Tongue (tissue), 1 donor: ENCODE measurements at regions not wholly inside any gene's neighbourhood (a gene's known extent, or its start where the extent isn't known, plus 50 kb on each side); places are given as distances from the start of the nearest gene placed in this dataset.
A peak's percentile ranks its signal among the peaks of the same experiment; 100 is the strongest.
"Not testable (repeated sequence)": the region's sequence is repeated elsewhere in the genome, so short reads cannot be mapped to it uniquely, and the experiment has no call there.

ENCODE experiments used
- DNase-seq: peaks from one replicate; pipeline ENCODE4 v3.0.0-alpha.2; 2015

DNA sequence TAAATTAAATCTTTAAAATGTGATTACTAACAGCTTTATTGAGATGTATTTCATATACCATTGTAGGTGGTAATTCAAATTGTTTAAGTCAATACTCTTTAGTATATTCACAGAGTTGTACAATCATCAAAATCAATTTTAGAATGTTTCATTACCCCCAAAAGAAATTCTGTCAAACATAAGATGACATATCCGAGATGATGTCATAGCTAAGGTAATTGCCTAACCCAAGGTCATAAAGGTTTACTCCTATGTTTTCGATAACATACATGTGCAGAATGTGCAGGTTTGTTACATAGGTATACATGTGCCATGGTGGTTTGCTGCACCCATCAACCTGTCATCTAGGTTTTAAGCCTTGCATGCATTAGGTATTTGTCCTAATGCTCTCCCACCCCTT lies 1392.0 kb upstream of the GOT2 start:
- DNase-seq = not testable (repeated sequence)

DNA sequence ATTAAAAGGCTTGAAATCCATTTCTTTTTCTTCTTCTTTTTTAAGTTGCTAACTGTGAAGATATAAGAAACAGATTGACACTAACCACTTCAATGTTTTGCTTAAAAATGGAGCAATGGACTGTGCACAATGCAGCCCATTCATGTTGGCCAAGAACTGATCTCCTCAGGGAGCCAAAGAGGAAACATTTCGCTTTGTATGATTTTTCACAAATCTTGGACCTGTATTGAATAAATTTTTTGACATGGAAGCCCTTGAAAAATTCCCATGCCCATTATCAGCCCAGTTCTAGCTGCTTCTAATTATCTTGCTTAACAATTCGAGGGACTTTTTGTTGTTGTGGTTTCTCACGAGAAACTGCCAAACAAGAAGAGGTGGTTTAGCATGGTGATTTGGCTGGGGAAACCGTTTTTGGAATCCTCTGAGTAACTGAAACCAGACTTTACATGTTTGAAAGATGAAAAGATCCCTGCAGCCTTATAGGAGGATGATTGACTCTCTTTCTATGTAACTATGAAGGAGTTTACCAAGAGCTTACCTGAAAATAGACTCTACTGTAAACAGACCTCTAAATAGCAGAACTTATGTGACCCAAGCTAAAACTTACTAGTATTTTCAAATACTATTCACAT lies 1389.4 kb upstream of the GOT2 start:
- peak; percentile 56 for DNase-seq

DNA sequence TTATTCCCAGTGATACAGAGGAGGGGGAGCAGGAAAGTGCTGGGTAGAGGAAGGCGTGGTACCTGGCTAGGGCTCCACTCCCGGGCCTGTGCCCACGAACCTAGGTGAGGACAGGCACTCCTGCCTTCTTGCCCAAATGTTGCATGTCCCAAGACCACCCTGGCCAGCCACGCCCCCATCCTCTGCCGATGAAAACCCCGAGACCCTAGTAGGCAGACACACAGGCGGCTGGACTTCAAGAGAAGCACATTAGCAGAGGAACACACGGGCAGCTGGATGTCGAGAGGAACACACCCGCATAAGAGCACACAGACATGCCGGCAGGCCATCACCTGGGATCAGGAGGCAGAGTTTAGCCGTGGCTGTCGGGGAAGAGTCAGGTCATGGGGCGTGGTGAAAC lies 1386.5 kb upstream of the GOT2 start:
- DNase-seq = no peak

DNA sequence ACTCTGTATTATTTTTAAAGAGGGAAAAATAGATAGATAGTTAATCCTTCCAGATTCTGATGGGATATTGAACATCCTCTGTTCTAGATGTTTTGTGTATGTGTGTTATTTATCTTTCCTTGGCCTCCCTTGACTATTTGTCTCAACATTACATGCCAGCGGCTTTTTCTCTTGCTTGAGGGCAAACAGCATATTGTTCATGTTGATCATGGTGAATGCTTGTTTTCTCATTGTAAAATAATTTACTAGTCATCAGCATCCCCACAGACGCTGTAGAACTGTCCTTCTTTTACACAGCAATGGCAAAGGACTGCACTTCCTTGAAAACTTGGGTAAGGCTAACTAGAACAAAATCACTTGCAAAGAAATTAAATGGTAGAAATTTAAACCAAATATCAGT lies 1376.4 kb upstream of the GOT2 start:
- no peak for DNase-seq

DNA sequence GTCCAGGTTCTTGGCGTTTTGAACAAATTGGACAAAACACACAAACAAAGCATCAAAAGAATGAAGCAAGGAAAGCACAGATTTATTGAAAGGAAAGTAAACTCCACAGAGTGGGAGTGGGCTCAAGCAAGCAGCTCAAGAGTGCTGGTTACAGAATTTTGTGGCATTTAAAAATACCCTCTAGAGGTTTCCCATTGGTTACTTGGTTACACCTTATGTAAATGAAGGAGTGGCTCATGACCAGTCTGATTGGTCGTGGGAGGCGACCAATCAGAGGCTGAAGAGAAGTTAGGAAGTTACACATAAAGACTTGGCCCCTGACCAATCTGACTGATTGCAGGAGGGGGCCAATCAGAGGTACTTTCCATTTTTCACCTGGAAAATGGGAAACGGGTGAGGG lies 1373.8 kb upstream of the GOT2 start:
- DNase-seq = no peak

DNA sequence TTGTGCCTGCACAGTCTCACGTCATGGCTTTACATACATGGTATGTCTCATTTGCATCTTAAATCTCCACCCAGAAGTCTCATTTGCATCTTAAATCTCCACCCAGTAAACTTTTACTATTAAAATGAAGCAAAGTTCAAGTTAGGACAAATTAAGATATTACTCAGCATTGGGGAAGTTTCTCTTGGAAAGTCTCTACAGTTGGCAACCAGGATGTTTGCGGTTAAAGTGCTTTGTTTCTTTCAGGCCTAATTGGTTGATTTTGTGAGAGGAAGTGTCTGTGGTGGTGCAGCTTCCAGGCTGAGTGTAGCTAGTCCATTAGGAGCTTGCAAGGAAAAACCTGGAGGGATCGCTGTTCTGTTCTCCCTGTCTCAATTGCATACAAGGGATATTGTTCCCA lies 1373.3 kb upstream of the GOT2 start:
- DNase-seq = no peak

DNA sequence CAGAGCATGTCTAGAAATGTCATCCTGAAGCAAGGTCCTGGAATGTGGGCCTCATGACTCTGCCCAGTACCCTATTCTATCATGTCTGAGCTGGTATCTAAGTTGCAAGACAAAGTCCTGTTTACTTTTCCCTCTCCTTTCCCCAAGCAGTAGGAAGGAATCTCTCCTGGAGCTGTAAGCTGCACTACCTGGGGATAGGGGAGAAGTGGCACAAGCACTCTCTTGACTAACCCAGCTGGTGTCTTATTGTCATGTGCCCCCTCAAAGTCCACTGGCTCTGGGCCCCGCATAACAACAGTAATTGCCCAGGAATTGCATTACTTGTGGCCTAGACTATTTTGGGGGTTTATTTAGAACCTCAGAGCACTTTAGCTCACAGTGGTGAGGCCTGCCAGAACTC lies 1366.3 kb upstream of the GOT2 start:
- DNase-seq = no peak

DNA sequence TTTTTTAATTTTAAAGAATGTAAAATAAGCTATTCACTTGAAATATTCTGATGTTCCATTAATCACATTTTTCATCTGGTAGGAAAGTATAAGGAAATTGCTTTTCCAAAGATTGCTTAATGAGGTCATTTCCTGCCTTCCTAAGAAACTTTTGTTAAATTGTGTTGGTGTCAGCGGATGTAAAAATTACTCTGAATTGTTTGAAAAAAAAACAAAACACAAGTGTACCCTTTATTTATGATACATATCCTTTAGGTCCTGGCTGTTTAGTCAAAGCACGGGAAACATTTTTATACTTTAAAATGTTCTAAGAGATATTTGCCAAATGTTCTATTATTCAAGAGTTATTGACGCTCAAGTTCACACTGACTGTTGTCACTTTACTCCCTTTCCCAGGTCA lies 1357.4 kb upstream of the GOT2 start:
- no peak for DNase-seq

DNA sequence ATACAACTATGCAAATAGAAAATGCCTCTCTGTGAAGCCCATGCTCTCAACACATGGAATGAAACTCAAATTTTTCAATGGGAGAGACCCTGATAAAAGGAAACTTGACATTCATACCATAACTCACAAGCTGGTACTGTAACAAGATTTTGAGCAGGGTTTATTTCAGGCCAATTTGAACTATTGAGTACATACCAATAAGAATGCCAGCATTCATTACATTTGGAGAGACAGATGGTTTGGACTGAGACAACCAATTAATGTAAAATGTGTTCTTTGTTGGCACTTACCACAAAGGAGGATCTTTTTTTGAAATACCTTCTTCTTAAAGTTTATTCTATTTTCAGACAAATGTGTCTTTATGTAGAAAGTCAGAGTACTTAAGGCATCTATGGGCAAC lies 1357.0 kb upstream of the GOT2 start:
- DNase-seq = peak; percentile 0

DNA sequence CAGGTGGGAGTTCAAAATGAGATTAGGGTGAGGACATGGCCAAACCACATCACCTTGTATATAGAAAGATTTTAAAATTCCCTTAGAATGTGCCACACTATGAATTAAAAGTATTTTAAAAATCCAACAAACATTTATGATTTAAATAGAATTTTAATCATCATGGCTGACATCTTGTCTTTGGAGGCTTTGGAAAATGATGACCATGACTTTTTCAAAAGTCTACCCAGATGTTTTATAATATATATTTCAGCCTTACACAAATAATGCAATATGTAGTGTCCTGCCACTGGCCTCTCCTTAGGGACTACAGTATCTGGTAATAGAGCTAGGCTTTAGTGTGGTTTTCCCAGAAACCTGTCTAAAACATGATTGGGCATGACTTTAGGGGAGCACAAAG lies 1353.4 kb upstream of the GOT2 start:
- no peak for DNase-seq

DNA sequence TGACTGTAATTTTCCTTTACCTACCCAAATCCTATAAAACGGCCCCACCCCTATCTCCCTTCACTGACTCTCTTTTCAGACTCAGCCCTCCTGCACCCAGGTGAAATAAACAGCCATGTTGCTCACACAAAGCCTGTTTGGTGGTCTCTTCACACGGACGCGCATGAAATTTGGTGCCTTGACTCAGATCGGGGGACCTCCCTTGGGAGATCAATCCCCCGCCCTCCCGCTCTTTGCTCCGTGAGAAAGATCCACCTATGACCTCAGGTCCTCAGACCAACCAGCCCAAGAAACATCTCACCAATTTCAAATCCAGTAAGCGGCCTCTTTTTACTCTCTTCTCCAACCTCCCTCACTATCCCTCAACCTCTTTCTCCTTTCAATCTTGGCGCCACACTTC lies 1344.7 kb upstream of the GOT2 start:
- not testable (repeated sequence) for DNase-seq

DNA sequence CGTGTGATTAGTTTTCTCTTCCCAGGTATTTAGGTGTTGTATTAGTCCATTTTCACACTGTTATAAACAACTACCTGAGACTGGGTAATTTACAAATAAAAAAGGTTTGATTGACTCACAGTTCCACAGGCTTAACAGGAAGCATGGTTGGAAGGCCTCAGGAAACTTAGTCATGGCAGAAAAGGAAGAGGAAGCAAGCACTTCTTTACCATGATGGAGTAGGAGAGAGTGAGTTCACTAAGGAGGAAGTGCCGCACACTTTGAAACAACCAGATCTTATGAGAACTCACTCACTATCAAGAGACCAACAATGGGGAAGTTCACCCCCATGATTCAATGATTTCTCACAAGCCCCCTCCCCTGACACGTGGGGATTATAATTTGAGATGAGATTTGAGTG lies 1343.7 kb upstream of the GOT2 start:
- DNase-seq = no peak

DNA sequence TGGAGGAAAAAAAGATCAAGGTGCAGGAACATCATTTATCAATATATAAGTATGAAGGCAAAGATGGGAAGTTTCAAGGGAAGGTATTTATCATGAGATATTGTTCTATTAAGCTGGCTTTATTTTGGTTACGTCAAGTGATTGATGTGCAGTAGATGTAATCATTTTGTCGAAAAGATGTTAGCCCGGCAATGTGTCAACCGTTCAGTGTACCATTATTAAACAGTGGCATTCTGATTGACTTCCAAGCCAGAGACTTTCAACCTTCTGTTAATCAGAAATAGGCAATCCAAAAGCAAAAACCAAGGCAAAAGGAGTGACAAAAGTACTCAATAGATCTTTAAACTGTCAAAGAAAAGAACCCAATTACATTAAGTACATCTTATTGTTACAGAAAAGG lies 1340.3 kb upstream of the GOT2 start:
- no peak for DNase-seq

DNA sequence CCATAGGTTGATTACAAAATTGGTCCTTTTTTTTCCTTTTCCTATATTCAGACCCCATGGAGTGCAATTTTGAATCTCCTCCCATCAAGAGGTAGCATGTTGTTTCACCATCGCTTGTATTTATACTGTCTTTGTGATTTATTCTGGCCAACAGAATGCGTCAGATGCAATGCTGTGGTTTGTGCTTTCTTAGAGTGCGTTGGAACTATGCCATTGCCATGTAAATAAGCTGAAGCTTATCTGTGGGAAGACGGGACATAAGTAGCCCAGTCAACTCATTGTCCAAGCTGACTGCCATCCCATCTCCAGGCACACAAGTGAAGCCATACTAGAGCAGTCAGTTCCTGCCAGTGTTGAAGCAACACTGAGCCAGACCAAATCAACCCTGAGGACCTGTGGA lies 1339.3 kb upstream of the GOT2 start:
- DNase-seq = no peak

DNA sequence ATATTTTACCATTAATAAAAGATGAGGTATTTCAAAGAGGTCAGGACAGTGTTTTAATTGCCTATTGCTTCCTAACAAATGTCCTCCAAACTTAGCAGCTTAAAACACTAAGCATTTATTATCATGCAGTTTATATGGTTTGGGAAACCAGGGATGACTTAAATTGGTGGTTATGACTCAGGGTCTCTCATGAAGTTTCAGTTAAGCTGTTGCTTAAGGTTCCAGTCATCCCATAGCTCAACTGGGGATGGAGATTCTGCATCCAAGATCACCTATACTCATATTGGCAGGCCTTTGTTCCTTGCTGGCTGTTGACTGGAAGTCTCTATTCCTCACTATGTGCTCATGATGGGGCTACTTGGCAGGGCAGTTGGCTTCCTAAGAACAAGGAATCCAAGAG lies 1329.9 kb upstream of the GOT2 start:
- DNase-seq = no peak

DNA sequence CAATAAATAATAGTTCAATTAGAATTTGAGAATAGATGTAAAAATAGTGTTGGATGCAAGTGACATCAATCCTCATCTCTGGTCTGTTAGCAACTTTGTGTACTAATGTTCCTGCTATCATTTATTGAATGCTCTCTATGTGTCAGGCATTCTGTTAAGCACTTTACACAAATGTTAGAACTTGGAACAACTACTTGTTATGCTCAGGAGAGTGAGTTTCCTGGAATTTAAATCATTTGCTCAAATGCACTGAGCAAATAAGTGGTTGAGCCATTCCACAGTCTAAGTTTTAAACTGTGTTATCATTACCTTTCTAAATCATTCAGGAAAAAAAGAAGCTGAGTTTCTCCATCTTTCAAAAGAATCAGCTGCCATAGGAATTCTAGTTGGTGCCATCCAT lies 1327.3 kb upstream of the GOT2 start:
- DNase-seq = peak; percentile 1

DNA sequence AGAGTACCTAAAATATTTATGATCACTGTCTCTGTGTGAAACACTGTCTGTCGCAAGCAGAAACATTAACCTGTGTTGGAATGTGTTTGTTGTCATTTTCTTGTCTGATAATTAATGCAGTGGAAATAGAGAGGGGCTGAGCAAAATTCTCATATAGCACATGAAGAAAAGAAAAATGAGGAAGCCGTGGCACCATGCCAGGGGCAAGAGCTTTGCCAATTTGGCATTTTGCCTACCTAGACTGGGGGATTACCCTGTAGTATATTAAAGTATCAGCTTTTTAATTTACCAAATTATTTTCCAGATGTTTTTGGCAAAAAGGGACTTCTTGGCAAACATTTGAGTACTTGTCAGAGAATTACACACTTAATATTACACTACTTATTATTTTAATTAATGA lies 1326.6 kb upstream of the GOT2 start:
- DNase-seq = peak; percentile 53

DNA sequence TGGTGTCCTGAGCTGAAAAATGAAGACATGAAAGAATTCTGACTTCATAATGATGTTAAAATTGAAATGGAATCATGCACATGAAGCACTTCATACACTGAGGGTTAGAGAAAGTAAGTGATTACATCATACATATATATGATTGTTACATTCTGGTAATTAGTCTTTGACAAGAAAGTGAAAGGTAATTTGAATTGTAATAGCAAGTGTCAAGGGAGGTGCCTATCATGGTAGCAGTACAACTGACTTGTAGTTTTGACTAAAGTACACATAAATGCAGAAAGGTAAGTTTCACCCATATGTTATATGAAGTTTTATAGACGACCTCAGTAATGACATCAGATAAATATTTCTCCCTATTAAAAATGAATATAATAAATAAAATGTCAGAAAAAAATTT lies 1325.0 kb upstream of the GOT2 start:
- DNase-seq = no peak

DNA sequence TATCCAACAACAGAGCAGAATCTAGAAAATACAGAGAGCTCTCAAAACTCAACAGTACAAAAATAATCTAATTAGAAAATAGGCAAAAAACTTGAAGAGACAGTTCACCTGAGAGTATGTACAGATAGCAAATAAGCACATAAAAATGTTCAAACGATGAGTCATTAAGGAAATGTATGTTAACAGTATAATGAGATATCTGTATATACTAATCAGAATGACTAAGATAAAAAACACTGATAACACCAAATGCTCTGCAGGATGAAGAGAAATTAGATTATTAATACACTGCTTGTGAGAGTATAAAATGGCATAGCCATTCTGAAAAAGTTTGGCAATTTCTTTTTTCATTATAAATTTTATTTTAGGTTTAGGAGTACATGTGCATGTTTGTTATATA lies 1307.6 kb upstream of the GOT2 start:
- no peak for DNase-seq

DNA sequence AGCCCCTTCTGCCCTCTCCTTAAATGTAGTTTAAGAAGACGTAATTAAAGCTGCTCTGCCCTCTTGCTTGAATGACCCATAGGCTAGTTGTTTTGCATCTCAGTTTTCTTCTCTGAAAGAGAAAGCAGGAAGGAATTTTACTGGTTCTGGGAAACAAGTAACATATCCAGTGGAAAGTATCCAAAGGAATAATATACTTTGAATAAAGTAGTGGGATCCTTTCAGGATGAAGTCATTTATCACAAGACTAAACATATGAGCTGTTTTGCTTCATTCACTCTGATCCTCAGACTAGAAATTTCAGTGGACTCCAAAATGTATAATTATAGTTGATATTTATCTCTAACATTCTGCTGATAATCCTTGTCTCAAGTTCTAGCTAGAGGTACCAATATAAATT lies 1297.6 kb upstream of the GOT2 start:
- DNase-seq = peak; percentile 1

DNA sequence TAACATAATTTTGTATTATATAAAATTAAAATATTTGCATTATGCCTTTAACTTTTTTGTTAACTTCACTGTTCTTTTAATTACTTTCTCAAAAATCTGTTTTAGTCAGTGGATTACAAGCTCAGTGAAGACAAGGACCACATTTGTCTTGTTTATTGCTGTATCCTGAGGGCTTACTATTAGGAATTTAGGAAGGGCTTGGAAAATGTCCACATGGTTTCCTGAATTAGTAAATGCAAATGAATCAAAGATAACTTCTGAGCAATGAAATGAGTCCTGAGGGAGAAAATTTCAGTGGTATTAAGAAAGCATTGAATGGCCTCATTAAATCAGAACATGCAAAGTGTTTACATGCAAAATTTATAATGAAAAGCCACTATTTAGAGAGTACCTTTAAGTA lies 1293.2 kb upstream of the GOT2 start:
- no peak for DNase-seq

DNA sequence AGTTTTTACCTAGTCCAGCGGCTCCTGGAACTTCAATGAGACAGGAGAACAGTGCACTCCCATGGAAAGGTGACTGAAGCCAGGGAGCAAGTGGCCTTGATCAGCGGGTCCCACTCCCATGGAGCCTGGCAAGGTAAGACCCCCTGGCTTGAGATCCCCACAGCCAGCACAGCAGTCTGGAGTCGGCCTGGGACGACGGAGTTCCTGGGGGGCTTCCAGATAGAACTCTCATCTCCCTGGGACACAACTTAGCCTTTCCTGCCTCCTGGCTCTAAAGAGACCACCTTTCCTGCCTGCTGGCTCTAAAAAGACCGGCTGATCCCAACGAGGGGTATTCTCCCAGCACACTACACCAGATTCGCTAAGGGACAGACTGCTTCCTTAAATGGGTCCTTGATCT lies 1279.0 kb upstream of the GOT2 start:
- no peak for DNase-seq

DNA sequence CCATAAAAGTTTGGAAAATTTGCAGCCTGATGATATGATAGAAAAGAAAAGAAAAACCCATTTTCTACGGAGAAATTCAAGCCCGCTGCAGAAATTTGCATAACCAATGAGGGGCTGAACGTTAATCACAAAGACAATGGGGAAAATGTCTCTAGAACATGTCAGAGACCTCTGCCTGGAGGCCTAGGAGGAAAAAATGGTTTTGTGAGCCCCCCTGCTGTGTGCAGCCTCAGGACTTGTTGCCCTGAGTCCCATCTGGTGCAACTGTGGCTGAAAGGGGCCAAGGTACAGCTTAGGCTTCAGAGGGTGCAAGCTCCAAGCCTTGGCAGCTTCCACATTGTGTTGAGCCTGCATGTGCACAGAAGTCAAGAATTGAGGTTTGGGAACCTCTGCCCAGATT lies 1267.4 kb upstream of the GOT2 start:
- no peak for DNase-seq

DNA sequence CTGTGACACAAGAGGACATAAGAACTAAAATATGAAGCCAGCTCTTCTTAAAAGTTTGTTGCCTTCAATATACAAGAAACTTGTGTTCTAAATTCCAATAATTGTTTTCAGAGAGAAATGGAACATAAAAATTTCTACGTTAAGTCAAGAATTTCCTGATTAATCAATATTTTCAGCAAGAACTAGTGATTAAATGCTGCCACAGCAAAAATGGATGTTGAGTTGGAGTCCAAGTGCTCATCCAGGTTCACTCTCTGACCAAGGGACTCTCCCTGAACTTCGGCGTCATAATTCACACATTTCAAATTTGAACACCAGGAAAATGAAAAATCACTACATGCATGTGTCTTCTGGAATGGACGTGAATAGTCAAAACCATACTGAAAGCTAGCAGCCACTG lies 1263.6 kb upstream of the GOT2 start:
- no peak for DNase-seq

DNA sequence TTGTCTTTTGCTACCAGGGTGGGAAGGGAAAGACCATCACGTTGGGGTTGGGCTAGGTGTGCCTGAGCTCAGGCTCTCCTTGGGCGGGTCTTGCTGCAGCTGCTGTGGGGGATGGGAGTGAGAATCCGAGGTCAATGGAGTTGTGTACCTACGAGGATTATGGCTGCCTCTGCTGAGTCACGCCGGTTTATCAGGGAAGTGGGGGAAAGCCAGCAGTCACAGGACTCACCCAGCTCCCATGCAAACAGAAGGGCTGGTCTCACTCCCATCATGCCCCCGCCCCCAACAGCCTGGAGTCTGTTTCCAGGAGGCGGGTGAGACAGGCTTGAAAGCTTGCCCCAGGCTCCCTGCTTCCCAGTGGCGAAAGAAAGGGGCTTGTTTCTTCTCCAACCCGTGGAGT lies 1259.0 kb upstream of the GOT2 start:
- DNase-seq = no peak
